ENCODE measurements at regions not wholly inside any gene's neighbourhood (a gene's known extent, or its start where the extent isn't known, plus 50 kb on each side); places are given as distances from the start of the nearest gene placed in this dataset.

DNA sequence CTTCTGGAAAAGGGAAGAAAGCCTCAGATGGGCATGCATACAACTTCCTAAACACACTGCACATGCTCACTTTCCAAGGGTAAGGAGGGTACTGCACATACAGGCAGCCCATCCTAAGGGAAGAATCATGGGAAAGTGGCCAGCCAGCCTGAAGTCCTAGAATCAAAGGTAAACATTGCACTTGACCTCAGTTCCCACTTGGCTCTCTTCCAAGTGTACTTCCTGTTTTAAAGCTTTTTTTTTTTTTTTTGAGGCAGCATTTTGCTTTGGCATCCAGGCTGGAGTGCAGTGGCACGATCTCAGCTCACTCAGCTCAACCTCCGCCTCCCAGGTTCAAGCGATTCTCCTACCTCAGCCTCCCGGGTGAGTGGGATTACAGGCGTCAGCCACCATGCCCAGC, 225.3 kb upstream of the EPHA7 start:
- TF ChIP-seq, protein P1, sequence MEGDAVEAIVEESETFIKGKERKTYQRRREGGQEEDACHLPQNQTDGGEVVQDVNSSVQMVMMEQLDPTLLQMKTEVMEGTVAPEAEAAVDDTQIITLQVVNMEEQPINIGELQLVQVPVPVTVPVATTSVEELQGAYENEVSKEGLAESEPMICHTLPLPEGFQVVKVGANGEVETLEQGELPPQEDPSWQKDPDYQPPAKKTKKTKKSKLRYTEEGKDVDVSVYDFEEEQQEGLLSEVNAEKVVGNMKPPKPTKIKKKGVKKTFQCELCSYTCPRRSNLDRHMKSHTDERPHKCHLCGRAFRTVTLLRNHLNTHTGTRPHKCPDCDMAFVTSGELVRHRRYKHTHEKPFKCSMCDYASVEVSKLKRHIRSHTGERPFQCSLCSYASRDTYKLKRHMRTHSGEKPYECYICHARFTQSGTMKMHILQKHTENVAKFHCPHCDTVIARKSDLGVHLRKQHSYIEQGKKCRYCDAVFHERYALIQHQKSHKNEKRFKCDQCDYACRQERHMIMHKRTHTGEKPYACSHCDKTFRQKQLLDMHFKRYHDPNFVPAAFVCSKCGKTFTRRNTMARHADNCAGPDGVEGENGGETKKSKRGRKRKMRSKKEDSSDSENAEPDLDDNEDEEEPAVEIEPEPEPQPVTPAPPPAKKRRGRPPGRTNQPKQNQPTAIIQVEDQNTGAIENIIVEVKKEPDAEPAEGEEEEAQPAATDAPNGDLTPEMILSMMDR (IDR thresholded peaks at IDR 0.05): no peak
- TF ChIP-seq POLR2A (IDR thresholded peaks at IDR 0.05): no peak

All from adrenal gland (tissue), 5 donors.